CD4-positive, alpha-beta T cell treated with Interleukin-12 subunit alpha and Interleukin-12 subunit beta, for 1 hour (primary cell): ENCODE measurements at regions not wholly inside any gene's neighbourhood (a gene's known extent, or its start where the extent isn't known, plus 50 kb on each side); places are given as distances from the start of the nearest gene placed in this dataset.
"Not testable (repeated sequence)": the region's sequence is repeated elsewhere in the genome, so short reads cannot be mapped to it uniquely, and the experiment has no call there.

Source experiments
- DNase-seq: peaks from one replicate; pipeline ENCODE4 v3.0.0-alpha.2; 2020

GRCh38 chr2:195456771-195457170, 200.3 kb upstream of the SLC39A10 start:
- DNase-seq: no peak

GRCh38 chr2:195451160-195451559, 205.9 kb upstream of the SLC39A10 start:
- DNase-seq: no peak

GRCh38 chr2:195450552-195451113, 206.4 kb upstream of the SLC39A10 start:
- DNase-seq: no peak

GRCh38 chr2:195447323-195447975, 209.6 kb upstream of the SLC39A10 start:
- DNase-seq: no peak

DNA sequence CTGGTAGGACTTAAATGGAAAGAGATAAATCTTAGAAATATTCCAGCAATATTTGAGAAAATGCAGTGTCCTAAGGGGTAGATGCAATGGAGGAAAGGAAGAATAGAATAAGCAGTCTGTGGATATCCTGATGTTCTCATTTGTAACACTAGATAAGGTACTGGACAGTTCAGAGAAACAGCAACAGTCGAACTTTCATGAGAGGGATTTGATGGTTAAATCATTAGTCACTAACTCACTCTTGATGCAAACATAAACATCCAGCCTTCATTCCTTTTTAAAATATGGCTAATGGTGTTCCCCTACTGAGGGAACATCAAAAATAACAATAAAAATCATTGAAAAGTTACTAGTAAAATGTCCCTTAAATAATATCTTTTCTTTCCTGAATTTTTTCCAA, 211.4 kb upstream of the SLC39A10 start:
- no peak for DNase-seq

GRCh38 chr2:195443926-195444325, 213.1 kb upstream of the SLC39A10 start:
- DNase-seq: no peak

DNA sequence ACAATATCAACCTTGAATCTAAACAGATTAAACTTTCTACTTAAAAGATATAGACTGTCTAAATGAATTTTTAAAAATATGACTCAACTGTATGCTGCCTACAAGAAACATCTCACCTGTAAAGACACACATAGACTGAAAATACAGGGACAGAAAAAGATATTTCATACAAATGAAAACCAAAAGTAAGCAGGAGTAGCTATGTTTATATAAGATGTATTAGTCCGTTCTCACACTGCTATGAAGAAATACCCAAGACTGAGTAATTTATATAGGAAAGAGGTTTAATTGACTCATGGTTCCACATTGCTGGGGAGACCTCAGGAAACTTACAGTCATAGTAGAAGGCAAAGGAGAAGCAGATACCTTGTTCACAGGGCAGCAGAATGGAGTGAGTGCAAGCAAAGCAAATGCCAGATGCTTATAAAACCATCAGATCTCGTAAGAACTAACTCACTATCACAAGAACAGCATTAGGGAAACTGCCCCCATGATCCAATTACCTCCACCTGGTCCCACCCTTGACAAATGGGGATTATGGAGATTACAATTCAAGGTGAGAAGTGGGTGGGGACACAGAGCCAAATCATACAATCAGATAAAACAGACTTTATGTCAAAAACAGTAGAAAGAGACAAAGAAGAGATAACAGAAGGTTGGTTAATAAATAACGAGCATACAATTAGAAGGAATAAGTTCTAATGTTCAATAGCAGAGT, 214.4 kb upstream of the SLC39A10 start:
- DNase-seq: no peak

GRCh38 chr2:195438692-195439091, 218.3 kb upstream of the SLC39A10 start:
- no peak for DNase-seq

DNA sequence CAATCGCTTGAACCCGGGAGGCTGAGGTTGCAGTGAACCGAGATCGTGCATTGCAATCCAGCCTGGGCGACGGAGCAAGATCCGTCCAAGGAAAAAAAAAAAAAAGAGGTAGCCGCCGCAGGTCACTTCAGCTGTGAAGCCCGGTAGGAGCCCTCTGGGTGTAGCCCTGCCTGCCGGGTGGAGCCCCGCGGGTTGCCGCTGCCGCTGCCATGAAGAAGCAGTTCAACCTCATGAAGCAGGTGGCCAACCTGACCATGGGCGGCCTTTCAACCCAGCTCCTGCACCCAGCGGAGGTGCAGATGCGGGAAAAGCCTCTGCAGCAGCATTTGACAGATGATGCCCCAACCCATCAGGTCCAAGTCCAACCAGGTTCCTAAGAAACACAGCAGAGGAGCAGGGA, 219.5 kb upstream of the SLC39A10 start:
- DNase-seq: no peak

DNA sequence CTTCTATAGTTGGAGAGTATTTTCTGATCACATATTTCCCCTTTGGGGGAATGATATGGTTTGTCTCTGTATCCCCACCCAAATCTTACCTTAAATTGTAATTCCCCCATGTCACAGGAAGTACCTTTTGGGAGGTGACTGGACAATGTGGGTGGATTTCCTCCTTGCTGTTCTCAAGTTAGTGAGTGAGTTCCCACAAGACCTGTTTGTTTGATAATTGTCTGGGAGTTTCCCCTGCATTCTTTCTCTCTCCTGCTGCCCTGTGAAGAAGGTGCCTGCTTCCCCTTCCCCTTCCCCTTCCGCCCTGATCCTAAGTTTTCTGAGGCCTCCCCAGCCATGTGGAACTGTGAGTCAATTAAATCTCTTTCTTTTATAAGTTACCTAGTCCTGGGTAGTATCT, 222.7 kb upstream of the SLC39A10 start:
- DNase-seq: no peak

GRCh38 chr2:195433729-195434128, 223.3 kb upstream of the SLC39A10 start:
- not testable (repeated sequence) for DNase-seq

- DNase-seq: no peak
These were observed 228.4 kb upstream of the SLC39A10 start for GRCh38 chr2:195428673-195429072.

DNA sequence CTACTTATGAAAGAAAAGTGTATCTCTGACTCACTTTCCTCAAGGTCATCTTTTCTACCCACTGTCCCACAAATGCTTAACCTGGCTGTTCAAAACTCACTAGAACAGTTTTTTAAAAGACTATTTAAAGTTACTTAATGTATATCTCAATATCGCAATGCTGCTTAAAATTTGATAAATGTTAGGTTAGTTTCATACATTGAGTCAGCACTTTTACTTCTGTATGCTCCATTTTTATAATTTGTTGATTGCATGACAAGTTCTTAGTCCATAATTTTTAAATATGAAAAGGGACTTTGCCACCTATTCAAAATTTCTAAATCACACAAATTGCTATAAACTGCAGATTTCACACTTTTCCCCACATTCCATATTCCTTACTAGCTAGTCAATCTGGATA, 231.7 kb upstream of the SLC39A10 start:
- DNase-seq: no peak

GRCh38 chr2:195419033-195419432, 238.0 kb upstream of the SLC39A10 start:
- no peak for DNase-seq

DNA sequence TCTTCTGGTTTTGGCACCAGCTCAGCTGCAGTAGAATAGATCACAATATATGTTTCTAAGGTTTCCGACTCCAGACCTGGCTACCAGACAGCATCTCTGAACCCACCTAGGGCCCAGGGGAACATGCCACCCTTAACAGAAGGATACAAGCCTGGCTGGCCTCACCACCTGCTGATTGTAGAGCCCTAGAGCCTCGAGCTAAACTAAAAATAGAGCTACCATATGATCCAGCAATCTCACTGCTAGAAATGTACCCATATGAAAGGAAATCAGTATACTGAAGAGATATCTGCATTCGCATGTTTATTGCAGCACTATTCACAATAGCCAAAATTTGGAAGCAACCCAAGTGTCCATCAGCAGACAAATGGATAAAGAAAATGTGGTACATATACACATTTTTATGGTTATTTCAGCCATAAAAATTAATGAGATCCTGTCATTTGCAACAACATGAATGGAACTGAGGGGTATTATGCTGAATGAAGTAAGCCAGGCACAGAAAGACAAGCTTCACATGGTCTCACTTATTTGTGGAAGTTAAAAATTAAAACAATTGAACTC, 242.4 kb upstream of the SLC39A10 start:
- DNase-seq: no peak

- no peak for DNase-seq
These were observed 243.1 kb upstream of the SLC39A10 start for GRCh38 chr2:195413944-195414343.

GRCh38 chr2:195413422-195413821, 243.6 kb upstream of the SLC39A10 start:
- DNase-seq: no peak

DNA sequence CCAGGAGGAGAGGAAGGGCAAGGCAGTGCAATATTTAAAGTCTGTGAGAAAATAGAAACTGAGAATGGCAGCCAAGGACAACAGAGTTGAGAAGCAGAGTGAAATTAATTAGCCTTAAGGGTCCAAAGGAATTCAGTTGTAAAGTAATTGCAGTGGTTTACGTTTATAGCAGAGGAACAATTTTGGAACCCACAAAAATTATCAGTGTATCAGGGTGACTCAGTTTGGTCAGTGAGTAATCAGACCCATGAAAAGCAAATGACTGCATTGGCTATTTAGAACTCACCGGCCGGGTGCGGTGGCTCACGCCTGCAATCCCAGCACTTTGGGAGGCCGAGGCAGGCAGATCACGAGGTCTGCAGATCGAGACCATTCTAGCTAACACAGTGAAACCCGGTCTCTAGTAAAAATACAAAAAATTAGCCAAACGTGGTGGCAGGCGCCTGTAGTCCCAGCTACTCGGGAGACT, 245.8 kb upstream of the SLC39A10 start:
- no peak for DNase-seq

GRCh38 chr2:195410074-195410671, 246.9 kb upstream of the SLC39A10 start:
- DNase-seq: no peak

GRCh38 chr2:195408811-195409210, 248.2 kb upstream of the SLC39A10 start:
- DNase-seq: no peak

- no peak for DNase-seq
These were observed 248.8 kb upstream of the SLC39A10 start for GRCh38 chr2:195408196-195408595.

DNA sequence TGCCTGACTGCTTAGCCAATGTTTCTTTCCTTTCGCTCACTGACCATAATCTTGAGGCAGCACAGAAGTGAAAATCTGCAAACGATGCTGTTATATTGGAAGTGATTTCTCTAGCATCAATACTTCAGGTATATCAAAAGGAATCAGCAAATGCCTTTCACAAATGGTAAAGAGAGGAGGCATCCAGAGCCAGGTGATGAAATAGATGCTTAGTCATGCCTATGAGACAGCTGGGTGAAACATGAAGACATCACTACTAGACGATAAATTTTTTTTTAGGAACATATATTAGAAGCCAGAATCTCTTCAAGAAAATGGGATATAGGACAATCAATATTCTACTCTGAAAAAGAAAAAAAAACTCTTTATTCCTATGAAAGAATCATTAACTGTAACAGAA, 249.2 kb upstream of the SLC39A10 start:
- DNase-seq: no peak

- no peak for DNase-seq
These were observed 250.0 kb upstream of the SLC39A10 start for GRCh38 chr2:195406886-195407603.
